OCI-LY7 (cell line): ENCODE measurements at regions not wholly inside any gene's neighbourhood (a gene's known extent, or its start where the extent isn't known, plus 50 kb on each side); places are given as distances from the start of the nearest gene placed in this dataset.
"Not testable (repeated sequence)": the region's sequence is repeated elsewhere in the genome, so short reads cannot be mapped to it uniquely, and the experiment has no call there.

Source experiments
- BruUV-seq: library from RNA; stranded (reverse); fragments of 400-500 nt; replicated peaks from 2 replicates; lab custom pipeline; 2021; lab: Mats Ljungman, UMichigan
- CTCF ChIA-PET: fragments of 300-600 bp; sonication (Branson Sonifier 250); formaldehyde crosslinking; loops from one replicate; lab custom pipeline; 2022; ENCODE audit warnings: antibody characterized with exemption; ENCODE audit not compliant: unreplicated experiment; lab: Charles Lee
- POLR2A ChIA-PET: fragments of 300-600 bp; sonication (Branson Sonifier 250); formaldehyde crosslinking; loops from one replicate; lab custom pipeline; 2022; ENCODE audit warnings: antibody characterized with exemption; lab: Charles Lee
- DNase-seq: peaks from one replicate; pipeline ENCODE4 v3.0.0-alpha.2; 2015; ENCODE audit warnings: low spot score
- H2AFZ ChIP-seq: fragments of 200-600 bp; sonication (generic), shearing (Covaris generic); 2 replicates; pipeline ENCODE4 v1.6.1; 2014; ENCODE audit warnings: mild to moderate bottlenecking, antibody characterized with exemption, low read length, moderate library complexity
- H3K27ac ChIP-seq: fragments of 200-600 bp; sonication (generic); 2 replicates; pipeline ENCODE4 v1.5.1; 2014; ENCODE audit warnings: mixed run types, low read depth, mild to moderate bottlenecking, moderate library complexity, low read length, inconsistent platforms; ENCODE audit not compliant: poor library complexity, severe bottlenecking
- H3K36me3 ChIP-seq: fragments of 200-600 bp; sonication (generic); 2 replicates; pipeline ENCODE4 v1.6.1; 2014; ENCODE audit warnings: mild to moderate bottlenecking, antibody characterized with exemption, low read length, moderate library complexity, mixed read lengths; ENCODE audit not compliant: insufficient read depth
- H3K4me1 ChIP-seq: fragments of 200-600 bp; sonication (generic); 2 replicates; pipeline ENCODE4 v1.5.1; 2014; ENCODE audit warnings: mild to moderate bottlenecking, low read length; ENCODE audit not compliant: insufficient read depth, poor library complexity, severe bottlenecking
- H3K4me2 ChIP-seq: fragments of 200-600 bp; sonication (generic); 2 replicates; pipeline ENCODE4 v1.6.1; 2014; ENCODE audit warnings: mild to moderate bottlenecking, low read length
- H3K4me3 ChIP-seq: fragments of 200-600 bp; sonication (generic); 2 replicates; pipeline ENCODE4 v1.5.1; 2014; ENCODE audit warnings: mild to moderate bottlenecking, low read depth, low read length; ENCODE audit not compliant: poor library complexity, severe bottlenecking
- H3K79me2 ChIP-seq: fragments of 200-600 bp; sonication (generic); 2 replicates; pipeline ENCODE4 v1.6.1; 2016; ENCODE audit warnings: low read depth, mild to moderate bottlenecking, low read length, moderate library complexity, mixed read lengths; ENCODE audit not compliant: insufficient read depth
- H3K9me2 ChIP-seq: fragments of 200-600 bp; sonication (generic); 2 replicates; pipeline ENCODE4 v1.6.1; 2016; ENCODE audit warnings: mild to moderate bottlenecking, low read length, mixed read lengths; ENCODE audit not compliant: insufficient read depth
- H3K9me3 ChIP-seq: fragments of 200-600 bp; sonication (generic); 2 replicates; pipeline ENCODE4 v1.6.1; 2014; ENCODE audit warnings: mild to moderate bottlenecking, mixed run types, low read length, mixed read lengths
- H4K20me1 ChIP-seq: fragments of 200-600 bp; sonication (generic); 2 replicates; pipeline ENCODE4 v1.6.1; 2014; ENCODE audit warnings: mild to moderate bottlenecking, antibody characterized with exemption, low read length, moderate library complexity, mixed read lengths; ENCODE audit not compliant: insufficient read depth
- EZH2phosphoT487 ChIP-seq: fragments of 200-600 bp; sonication (generic); IDR thresholded peaks from 2 replicates; pipeline ENCODE4 v1.6.1; 2018; ENCODE audit warnings: low read depth, borderline replicate concordance, mild to moderate bottlenecking, mixed run types, antibody characterized with exemption, low read length, moderate library complexity, mixed read lengths
- intact Hi-C: fragments of 100-400 bp; cut with micrococcal nuclease; formaldehyde crosslinking; loops from one replicate; pipeline ENCODE4 v1.10.0; 2022; ENCODE audit not compliant: unreplicated experiment
- TF ChIP-seq, protein P1 (sequence below): fragments of 200-600 bp; sonication (generic); conservative IDR thresholded peaks from 2 replicates; pipeline ENCODE4 v1.5.1; 2014; ENCODE audit warnings: mild to moderate bottlenecking, antibody characterized with exemption, low read length, moderate library complexity, mixed read lengths

DNA sequence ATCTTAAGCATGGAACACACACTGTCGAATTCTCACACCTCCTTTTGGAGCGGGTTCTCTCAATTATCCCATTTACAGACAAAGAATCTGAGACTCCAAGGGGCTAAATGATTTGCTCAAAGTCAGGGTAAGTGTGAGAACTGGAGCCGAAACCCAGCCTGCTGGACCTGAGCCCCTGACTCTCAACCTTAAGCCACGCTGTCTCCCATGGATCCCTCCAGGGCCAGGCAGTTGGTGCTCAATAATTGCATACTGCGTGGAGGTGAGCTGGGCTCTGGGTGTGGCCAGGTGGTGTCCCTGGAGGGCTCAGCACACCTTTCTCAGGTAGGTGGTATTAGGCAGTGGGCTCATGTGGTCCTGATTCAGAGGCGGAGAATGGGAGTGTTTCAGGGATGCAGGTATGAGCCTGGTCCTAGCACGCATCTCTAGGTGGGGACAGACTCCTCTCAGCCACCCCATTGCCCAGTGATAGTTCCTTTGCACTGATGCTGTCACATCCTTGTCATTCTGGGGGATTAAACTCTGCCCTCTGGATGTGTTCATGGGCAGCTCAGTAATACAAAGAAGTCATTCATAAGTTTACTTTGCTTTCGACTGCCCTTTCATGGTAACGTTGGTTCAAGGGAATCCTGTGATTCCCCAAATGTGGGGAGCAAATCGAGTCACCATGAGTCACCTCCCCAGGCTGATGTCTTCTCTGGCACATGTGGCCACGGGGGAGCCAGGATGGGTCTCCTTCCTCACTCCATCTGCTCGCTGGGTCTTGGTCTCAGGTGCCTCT lies 399.5 kb upstream of the TNRC6C start:
- no peak overlapping the region for H3K4me2 ChIP-seq
- H3K36me3 ChIP-seq: no peaks in the 10 kb centered on the region
- no peaks in the 10 kb centered on the region for H4K20me1 ChIP-seq
- no peaks in the 10 kb centered on the region for H3K9me2 ChIP-seq
- no peaks in the 10 kb centered on the region for H3K79me2 ChIP-seq
- no peaks in the 10 kb centered on the region for H3K4me1 ChIP-seq
- H2AFZ ChIP-seq: no peak overlapping the region
- TF ChIP-seq EZH2phosphoT487: no peak
- TF ChIP-seq, protein P1, sequence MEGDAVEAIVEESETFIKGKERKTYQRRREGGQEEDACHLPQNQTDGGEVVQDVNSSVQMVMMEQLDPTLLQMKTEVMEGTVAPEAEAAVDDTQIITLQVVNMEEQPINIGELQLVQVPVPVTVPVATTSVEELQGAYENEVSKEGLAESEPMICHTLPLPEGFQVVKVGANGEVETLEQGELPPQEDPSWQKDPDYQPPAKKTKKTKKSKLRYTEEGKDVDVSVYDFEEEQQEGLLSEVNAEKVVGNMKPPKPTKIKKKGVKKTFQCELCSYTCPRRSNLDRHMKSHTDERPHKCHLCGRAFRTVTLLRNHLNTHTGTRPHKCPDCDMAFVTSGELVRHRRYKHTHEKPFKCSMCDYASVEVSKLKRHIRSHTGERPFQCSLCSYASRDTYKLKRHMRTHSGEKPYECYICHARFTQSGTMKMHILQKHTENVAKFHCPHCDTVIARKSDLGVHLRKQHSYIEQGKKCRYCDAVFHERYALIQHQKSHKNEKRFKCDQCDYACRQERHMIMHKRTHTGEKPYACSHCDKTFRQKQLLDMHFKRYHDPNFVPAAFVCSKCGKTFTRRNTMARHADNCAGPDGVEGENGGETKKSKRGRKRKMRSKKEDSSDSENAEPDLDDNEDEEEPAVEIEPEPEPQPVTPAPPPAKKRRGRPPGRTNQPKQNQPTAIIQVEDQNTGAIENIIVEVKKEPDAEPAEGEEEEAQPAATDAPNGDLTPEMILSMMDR: no peak
- intact Hi-C loops: no loop called here
- POLR2A ChIA-PET: no interaction called here
- BruUV-seq: no TSS peak
- CTCF ChIA-PET: no interaction called here
- no peak overlapping the region for H3K4me3 ChIP-seq
- no peak for DNase-seq
- no peak overlapping the region for H3K27ac ChIP-seq
- no peaks in the 10 kb centered on the region for H3K9me3 ChIP-seq

GRCh38 chr17:77560381-77560780 lies 398.1 kb upstream of the TNRC6C start:
- CTCF ChIA-PET: no interaction called here
- Histone ChIP-seq H3K4me2 (no peak overlapping the region), H3K9me3 (no peaks in the 10 kb centered on the region), H3K36me3 (no peaks in the 10 kb centered on the region), H3K79me2 (no peaks in the 10 kb centered on the region), H3K4me3 (no peak overlapping the region), H3K27ac (no peak overlapping the region), H3K9me2 (no peaks in the 10 kb centered on the region), H3K4me1 (no peaks in the 10 kb centered on the region), H4K20me1 (no peaks in the 10 kb centered on the region), H2AFZ (no peak overlapping the region)
- no TSS peak for BruUV-seq
- intact Hi-C loops: no loop called here
- POLR2A ChIA-PET: no interaction called here
- DNase-seq: no peak
- TF ChIP-seq EZH2phosphoT487: no peak
- TF ChIP-seq, protein P1: no peak

DNA sequence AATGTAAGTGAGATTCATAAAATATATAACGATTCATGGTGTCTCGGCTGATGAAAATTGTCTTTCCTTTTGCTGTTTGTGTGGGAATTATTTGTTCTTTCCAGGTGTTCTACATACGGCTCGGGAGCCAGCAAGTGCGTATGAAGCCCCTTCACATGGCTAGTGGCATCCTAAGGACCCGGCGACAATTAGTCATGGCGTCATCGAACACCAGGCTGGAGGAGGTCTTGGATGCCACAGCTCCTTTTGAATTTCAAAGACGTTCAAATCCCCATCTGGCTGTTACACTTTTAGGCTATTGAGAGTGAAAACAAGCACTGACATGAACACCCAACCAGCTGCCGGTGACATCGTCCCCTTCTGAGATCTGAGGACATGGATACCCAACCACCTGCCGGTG lies 397.7 kb upstream of the TNRC6C start:
- no peak overlapping the region for H3K4me3 ChIP-seq
- H3K27ac ChIP-seq: no peak overlapping the region
- H3K9me2 ChIP-seq: no peaks in the 10 kb centered on the region
- DNase-seq: no peak
- ChIA-PET POLR2A (no interaction called here), CTCF (no interaction called here)
- no peak overlapping the region for H2AFZ ChIP-seq
- TF ChIP-seq, protein P1: no peak
- no peak for TF ChIP-seq EZH2phosphoT487
- BruUV-seq: no TSS peak
- H3K4me2 ChIP-seq: no peak overlapping the region
- intact Hi-C loops: no loop called here
- no peaks in the 10 kb centered on the region for H4K20me1 ChIP-seq
- H3K79me2 ChIP-seq: no peaks in the 10 kb centered on the region
- no peaks in the 10 kb centered on the region for H3K36me3 ChIP-seq
- H3K9me3 ChIP-seq: no peaks in the 10 kb centered on the region
- H3K4me1 ChIP-seq: no peaks in the 10 kb centered on the region

DNA sequence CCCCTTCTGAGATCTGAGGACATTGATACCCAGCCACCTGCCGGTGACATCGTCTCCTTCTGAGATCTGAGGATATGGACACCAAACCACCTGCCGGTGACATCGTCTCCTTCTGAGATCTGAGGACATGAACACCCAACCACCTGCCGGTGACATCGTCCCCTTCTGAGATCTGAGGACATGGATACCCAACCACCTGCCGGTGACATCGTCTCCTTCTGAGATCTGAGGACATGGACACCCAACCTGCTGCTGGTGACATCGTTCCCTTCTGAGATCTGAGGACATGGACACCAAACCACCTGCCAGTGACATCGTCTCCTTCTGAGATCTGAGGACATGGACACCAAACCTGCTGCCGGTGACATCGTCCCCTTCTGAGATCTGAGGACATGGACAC lies 396.1 kb upstream of the TNRC6C start:
- H3K9me3 ChIP-seq, H4K20me1 ChIP-seq, H3K36me3 ChIP-seq, intact Hi-C loops, H3K4me1 ChIP-seq, H3K4me2 ChIP-seq, CTCF ChIA-PET, H3K79me2 ChIP-seq, H3K9me2 ChIP-seq, POLR2A ChIA-PET, BruUV-seq, H3K4me3 ChIP-seq, H2AFZ ChIP-seq, DNase-seq, H3K27ac ChIP-seq: not testable (repeated sequence)
